Fibroblast of pulmonary artery (primary cell): ENCODE measurements at regions not wholly inside any gene's neighbourhood (a gene's known extent, or its start where the extent isn't known, plus 50 kb on each side); places are given as distances from the start of the nearest gene placed in this dataset.

Experiments used
- DNase-seq: peaks from one replicate; pipeline ENCODE4 v3.0.0-alpha.2; 2010; ENCODE audit warnings: low read depth
- H3K4me3 ChIP-seq: replicated peaks from 2 replicates; pipeline ENCODE4 v1.5.1; 2011; ENCODE audit warnings: low read depth, mild to moderate bottlenecking, control low read depth, low read length, moderate library complexity
- TF ChIP-seq, protein P1 (sequence below): IDR thresholded peaks from 2 replicates; pipeline ENCODE4 v1.5.1; 2011; ENCODE audit warnings: mild to moderate bottlenecking, control low read depth, low read length, inconsistent platforms; ENCODE audit errors: missing control alignments

GRCh38 chr18:42177390-42177789, 222.4 kb downstream of the PIK3C3 start:
- DNase-seq, result no peak
- TF ChIP-seq, protein P1, sequence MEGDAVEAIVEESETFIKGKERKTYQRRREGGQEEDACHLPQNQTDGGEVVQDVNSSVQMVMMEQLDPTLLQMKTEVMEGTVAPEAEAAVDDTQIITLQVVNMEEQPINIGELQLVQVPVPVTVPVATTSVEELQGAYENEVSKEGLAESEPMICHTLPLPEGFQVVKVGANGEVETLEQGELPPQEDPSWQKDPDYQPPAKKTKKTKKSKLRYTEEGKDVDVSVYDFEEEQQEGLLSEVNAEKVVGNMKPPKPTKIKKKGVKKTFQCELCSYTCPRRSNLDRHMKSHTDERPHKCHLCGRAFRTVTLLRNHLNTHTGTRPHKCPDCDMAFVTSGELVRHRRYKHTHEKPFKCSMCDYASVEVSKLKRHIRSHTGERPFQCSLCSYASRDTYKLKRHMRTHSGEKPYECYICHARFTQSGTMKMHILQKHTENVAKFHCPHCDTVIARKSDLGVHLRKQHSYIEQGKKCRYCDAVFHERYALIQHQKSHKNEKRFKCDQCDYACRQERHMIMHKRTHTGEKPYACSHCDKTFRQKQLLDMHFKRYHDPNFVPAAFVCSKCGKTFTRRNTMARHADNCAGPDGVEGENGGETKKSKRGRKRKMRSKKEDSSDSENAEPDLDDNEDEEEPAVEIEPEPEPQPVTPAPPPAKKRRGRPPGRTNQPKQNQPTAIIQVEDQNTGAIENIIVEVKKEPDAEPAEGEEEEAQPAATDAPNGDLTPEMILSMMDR, result no peak
- H3K4me3 ChIP-seq, result no peak overlapping the region

GRCh38 chr18:42178376-42179080, 223.5 kb downstream of the PIK3C3 start:
- no peak for DNase-seq
- no peak overlapping the region for H3K4me3 ChIP-seq
- TF ChIP-seq, protein P1, result no peak

DNA sequence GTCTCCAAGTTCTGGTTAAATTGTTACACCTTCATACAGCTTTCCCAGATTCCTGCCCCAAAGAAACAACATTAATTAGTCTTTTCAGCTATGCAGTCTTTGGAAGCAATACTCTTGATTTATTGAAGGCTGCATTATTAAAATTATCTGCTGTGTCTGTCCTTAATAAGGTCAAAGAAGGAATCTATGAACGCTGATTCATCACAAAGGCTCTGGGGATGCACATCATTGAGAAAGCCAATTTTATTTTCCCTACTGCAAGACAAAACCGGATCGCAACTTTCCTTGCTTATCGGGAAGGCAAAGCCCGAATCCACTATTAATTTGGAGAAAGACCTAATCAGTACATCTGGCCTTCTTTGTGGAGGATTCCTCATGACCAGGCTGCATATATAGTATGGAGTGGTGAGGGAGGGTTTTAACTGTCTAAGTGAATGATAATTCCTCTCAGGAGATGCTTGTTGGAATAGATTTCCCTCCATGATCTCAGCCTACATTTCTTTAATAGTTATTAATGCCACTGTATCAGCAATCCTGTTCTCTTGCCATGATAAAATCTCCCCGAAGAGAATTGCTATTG, 224.6 kb downstream of the PIK3C3 start:
- DNase-seq, result no peak
- H3K4me3 ChIP-seq, result no peak overlapping the region
- TF ChIP-seq, protein P1, result no peak

DNA sequence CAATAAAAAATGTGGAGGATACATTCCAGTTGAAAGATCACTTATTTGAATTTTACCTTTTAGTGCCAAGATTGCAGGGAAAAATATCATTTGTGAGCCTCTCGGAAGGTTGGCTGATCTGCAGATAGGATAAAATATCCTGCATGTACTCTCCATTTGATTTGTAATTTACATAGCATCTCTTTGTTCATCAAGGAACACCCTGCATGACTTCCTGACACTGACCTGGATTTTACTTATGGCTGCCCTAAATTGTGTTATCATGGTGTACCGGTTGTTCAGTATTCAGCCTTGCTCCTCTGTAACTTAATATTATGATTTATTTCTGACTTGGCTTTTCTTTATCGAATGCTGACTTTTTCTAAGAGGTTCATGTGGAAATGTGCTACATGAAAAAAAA, 226.4 kb downstream of the PIK3C3 start:
- DNase-seq, result no peak
- TF ChIP-seq, protein P1, result no peak
- no peak overlapping the region for H3K4me3 ChIP-seq

DNA sequence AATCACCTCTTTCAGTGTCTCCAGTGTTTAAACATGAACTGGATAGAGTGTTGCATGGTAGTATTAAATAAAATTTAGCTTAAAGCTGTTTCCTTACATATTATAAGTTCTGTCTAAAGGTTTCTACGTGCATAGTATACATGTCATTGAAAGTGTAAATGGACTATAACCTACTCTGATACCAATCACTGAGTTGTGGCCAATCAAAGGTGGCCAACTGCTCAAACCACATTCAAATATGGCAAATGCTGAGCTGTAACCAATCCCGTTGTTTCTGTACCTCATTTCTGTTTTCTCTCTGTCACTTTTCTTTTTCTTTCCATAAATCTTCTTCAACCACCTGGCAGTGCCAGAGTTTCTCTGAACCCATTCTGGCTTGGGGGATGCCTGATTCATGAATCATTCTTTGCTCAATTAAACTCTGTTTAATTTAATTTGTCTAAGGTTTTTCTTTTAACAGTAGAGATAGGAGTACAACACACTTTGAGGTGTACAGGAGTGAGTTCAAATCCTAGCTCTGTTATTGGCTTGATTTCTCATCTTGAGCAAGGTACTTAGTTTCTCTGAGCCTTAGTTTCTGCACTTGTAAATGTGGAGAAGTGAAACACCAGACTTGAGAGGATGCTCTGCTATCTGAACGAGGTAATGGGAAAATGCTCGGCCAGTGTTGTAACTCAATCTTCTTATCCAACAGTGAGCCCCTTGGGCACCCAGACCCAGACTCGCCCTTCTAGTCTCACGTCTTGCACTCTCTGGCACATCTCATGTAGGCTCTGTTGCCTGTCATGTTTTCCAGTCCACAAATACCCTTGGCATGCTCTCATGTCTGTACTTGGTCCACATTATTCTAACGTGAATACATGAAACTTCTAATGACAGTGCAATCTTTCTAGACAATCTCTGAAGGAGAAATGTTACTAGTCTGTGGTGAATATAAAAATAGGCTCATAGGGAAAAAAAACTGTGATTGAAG, 228.0 kb downstream of the PIK3C3 start:
- TF ChIP-seq, protein P1, result no peak
- DNase-seq, result no peak
- no peak overlapping the region for H3K4me3 ChIP-seq

GRCh38 chr18:42183746-42184145, 228.7 kb downstream of the PIK3C3 start:
- TF ChIP-seq, protein P1, result no peak
- H3K4me3 ChIP-seq, result no peak overlapping the region
- peak; percentile 60 for DNase-seq
